ENCODE measurements at regions not wholly inside any gene's neighbourhood (a gene's known extent, or its start where the extent isn't known, plus 50 kb on each side); places are given as distances from the start of the nearest gene placed in this dataset.

- no peak for TF ChIP-seq CTCF (IDR thresholded peaks at IDR 0.05 in 2 of 3, conservative IDR thresholded peaks at IDR 0.05 in 1 of 3; ENCODE audit: control insufficient read depth in 2 of 3, extremely low read depth in 1 of 3, insufficient read depth in 1 of 3, low read depth in 3 of 3, low read length in 3 of 3)
- TF ChIP-seq POLR2A (IDR thresholded peaks at IDR 0.05; ENCODE audit: low read depth, low read length), result no peak
- no peak for TF ChIP-seq USF1 (IDR thresholded peaks at IDR 0.05; ENCODE audit: borderline replicate concordance, extremely low read length, insufficient read depth, low read depth, low read length)
- TF ChIP-seq ATF7 (IDR thresholded peaks at IDR 0.05; ENCODE audit: low read depth), result no peak
- no peak for TF ChIP-seq CBFB (IDR thresholded peaks at IDR 0.05; ENCODE audit: low read depth)
- TF ChIP-seq JUND (IDR thresholded peaks at IDR 0.05; ENCODE audit: low read depth, low read length), result no peak
These were observed 710.6 kb upstream of the CELF2 start for GRCh38 chr10:10307036-10307435.
